SH-SY5Y (cell line): ENCODE measurements at regions not wholly inside any gene's neighbourhood (a gene's known extent, or its start where the extent isn't known, plus 50 kb on each side); places are given as distances from the start of the nearest gene placed in this dataset.

ENCODE experiments used
- GATA2 ChIP-seq: IDR thresholded peaks from 2 replicates; pipeline ENCODE4 v1.6.1; 2011; ENCODE audit warnings: mild to moderate bottlenecking, low read depth, low read length
- GATA3 ChIP-seq: IDR thresholded peaks from 2 replicates; pipeline ENCODE4 v1.6.1; 2011; ENCODE audit warnings: low read depth, mild to moderate bottlenecking, low read length, moderate library complexity

DNA sequence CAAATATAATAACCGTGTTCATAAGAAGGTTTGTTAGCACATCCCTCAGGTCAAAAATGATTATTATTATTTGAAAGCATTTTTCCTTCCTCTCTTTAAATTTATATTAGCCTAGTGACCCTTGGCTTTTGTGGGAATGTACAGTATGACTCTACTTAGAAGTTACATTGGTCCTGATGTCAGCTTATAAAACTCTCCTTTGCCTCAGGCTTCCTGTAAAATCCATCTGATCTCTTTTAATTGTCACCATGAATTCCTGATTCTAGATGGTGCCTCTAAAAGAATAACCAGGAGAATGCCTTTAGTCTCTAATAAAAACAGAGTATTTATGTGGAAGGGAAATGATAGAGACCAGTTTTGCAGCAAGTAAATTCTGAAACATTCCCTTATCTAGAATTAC, 1134.4 kb downstream of the XPNPEP1 start:
- TF ChIP-seq GATA2 (no peak), GATA3 (no peak)
